Prostate gland (tissue), 2 donors: ENCODE measurements at regions not wholly inside any gene's neighbourhood (a gene's known extent, or its start where the extent isn't known, plus 50 kb on each side); places are given as distances from the start of the nearest gene placed in this dataset.

Experiments
- POLR2A ChIP-seq: fragments of 450-650 bp; IDR thresholded peaks from one replicate; pipeline ENCODE4 v1.6.1; 2016; ENCODE audit warnings: antibody characterized with exemption, mild to moderate bottlenecking
- TF ChIP-seq, protein P1 (sequence below), 4 experiments: fragments of 200-600 bp in 2 of 4; fragments of 450-650 bp in 2 of 4; sonication (generic) in 2 of 4; IDR thresholded peaks; 1 replicate in 3 of 4; 2 replicates in 1 of 4; pipeline ENCODE4 v1.5.1; 2016 to 2019; ENCODE audit warnings: antibody characterized with exemption in 4 of 4, mild to moderate bottlenecking in 2 of 4, moderate library complexity in 2 of 4

DNA sequence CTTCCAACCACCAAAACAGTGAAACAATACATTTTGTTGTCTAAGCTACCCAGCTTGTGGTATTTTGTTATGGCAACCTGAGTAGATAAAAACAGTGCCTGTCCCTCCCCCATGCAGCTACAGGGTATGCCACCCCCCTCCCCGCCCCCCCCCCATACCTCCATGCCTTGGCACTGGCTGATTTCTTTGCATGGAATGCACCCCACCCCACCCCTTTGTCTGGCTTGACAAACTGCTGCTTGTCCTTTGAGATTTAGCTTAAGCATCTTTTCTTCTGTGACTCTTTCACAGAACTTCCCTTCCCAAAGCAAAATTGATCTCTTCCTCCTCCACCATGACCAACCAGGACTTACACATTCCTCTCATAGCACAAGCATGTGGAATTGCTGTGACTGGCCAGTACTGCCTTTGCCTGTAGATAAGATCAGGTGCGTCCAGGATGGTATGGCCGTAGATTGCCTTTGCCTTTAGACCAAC lies 64.6 kb upstream of the ADGRF1 start:
- TF ChIP-seq, protein P1, sequence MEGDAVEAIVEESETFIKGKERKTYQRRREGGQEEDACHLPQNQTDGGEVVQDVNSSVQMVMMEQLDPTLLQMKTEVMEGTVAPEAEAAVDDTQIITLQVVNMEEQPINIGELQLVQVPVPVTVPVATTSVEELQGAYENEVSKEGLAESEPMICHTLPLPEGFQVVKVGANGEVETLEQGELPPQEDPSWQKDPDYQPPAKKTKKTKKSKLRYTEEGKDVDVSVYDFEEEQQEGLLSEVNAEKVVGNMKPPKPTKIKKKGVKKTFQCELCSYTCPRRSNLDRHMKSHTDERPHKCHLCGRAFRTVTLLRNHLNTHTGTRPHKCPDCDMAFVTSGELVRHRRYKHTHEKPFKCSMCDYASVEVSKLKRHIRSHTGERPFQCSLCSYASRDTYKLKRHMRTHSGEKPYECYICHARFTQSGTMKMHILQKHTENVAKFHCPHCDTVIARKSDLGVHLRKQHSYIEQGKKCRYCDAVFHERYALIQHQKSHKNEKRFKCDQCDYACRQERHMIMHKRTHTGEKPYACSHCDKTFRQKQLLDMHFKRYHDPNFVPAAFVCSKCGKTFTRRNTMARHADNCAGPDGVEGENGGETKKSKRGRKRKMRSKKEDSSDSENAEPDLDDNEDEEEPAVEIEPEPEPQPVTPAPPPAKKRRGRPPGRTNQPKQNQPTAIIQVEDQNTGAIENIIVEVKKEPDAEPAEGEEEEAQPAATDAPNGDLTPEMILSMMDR (IDR thresholded peaks at IDR 0.05): no peak
- no peak for TF ChIP-seq POLR2A
